DND-41 (cell line): ENCODE measurements at regions not wholly inside any gene's neighbourhood (a gene's known extent, or its start where the extent isn't known, plus 50 kb on each side); places are given as distances from the start of the nearest gene placed in this dataset.

ENCODE experiments used
- ATAC-seq: fragments of 200-7000 bp; cut with Tn5 transposase; 3 replicates; pipeline ENCODE4 v1.9.1; 2021; ENCODE audit warnings: low read depth; ENCODE audit not compliant: insufficient read depth
- DNase-seq: peaks from one replicate; pipeline ENCODE4 v3.0.0-alpha.2; 2020
- H2AFZ ChIP-seq: 2 replicates; pipeline ENCODE4 v1.6.0; 2012; ENCODE audit warnings: low read depth, low read length
- H3K27ac ChIP-seq: 2 replicates; pipeline ENCODE4 v1.5.1; 2012; ENCODE audit warnings: low read length, inconsistent platforms
- H3K27me3 ChIP-seq: fragments of 200-600 bp; sonication (generic); 2 replicates; pipeline ENCODE4 v1.6.0; 2012; ENCODE audit warnings: low read length, mild to moderate bottlenecking, inconsistent platforms; ENCODE audit not compliant: insufficient read depth, poor library complexity
- H3K36me3 ChIP-seq: 2 replicates; pipeline ENCODE4 v1.5.1; 2012; ENCODE audit warnings: low read length, inconsistent platforms; ENCODE audit not compliant: insufficient read depth
- H3K4me1 ChIP-seq: 2 replicates; pipeline ENCODE4 v1.5.1; 2012; ENCODE audit warnings: mild to moderate bottlenecking, low read length; ENCODE audit not compliant: insufficient read depth
- H3K4me2 ChIP-seq: 2 replicates; pipeline ENCODE4 v1.6.0; 2012; ENCODE audit warnings: mild to moderate bottlenecking, moderate library complexity, low read length, inconsistent platforms; ENCODE audit not compliant: insufficient read depth
- H3K4me3 ChIP-seq, 2 experiments: fragments of 200-600 bp in 1 of 2; shearing (Covaris generic) in 1 of 2; 2 replicates each; pipeline ENCODE4 v1.5.1; 2012 to 2016; ENCODE audit warnings: inconsistent platforms in 2 of 2, low read length in 2 of 2, mild to moderate bottlenecking in 2 of 2, low read depth in 1 of 2, moderate library complexity in 1 of 2
- H3K79me2 ChIP-seq: 2 replicates; pipeline ENCODE4 v1.6.0; 2012; ENCODE audit warnings: low read length, inconsistent platforms; ENCODE audit not compliant: insufficient read depth
- H3K9ac ChIP-seq: 2 replicates; pipeline ENCODE4 v1.6.0; 2012; ENCODE audit warnings: low read depth, mild to moderate bottlenecking, inconsistent platforms, low read length, moderate library complexity
- H3K9me3 ChIP-seq: 2 replicates; pipeline ENCODE4 v1.5.1; 2012; ENCODE audit warnings: low read length, moderate library complexity, mild to moderate bottlenecking, inconsistent platforms; ENCODE audit not compliant: insufficient read depth, severe bottlenecking
- H4K20me1 ChIP-seq: 2 replicates; pipeline ENCODE4 v1.6.0; 2012; ENCODE audit warnings: low read length; ENCODE audit not compliant: insufficient read depth
- EZH2 ChIP-seq: IDR thresholded peaks from 3 replicates; pipeline ENCODE4 v1.6.1; 2012; ENCODE audit warnings: borderline replicate concordance, low read depth, mild to moderate bottlenecking, moderate library complexity, low read length, inconsistent platforms; ENCODE audit not compliant: severe bottlenecking
- TF ChIP-seq, protein P1 (sequence below): IDR thresholded peaks from 2 replicates; pipeline ENCODE4 v1.5.1; 2012; ENCODE audit warnings: borderline replicate concordance, low read length, moderate library complexity, mild to moderate bottlenecking; ENCODE audit not compliant: poor library complexity, severe bottlenecking; ENCODE audit errors: extremely low read depth

GRCh38 chr13:33441015-33441414 is 155.5 kb upstream of the STARD13 start:
- no peak overlapping the region for H3K27ac ChIP-seq
- H3K36me3 ChIP-seq = no peaks in the 10 kb centered on the region
- DNase-seq = no peak
- TF ChIP-seq, protein P1, sequence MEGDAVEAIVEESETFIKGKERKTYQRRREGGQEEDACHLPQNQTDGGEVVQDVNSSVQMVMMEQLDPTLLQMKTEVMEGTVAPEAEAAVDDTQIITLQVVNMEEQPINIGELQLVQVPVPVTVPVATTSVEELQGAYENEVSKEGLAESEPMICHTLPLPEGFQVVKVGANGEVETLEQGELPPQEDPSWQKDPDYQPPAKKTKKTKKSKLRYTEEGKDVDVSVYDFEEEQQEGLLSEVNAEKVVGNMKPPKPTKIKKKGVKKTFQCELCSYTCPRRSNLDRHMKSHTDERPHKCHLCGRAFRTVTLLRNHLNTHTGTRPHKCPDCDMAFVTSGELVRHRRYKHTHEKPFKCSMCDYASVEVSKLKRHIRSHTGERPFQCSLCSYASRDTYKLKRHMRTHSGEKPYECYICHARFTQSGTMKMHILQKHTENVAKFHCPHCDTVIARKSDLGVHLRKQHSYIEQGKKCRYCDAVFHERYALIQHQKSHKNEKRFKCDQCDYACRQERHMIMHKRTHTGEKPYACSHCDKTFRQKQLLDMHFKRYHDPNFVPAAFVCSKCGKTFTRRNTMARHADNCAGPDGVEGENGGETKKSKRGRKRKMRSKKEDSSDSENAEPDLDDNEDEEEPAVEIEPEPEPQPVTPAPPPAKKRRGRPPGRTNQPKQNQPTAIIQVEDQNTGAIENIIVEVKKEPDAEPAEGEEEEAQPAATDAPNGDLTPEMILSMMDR = peak; percentile 8
- TF ChIP-seq EZH2 = no peak
- H4K20me1 ChIP-seq = no peaks in the 10 kb centered on the region
- H3K27me3 ChIP-seq = no peaks in the 10 kb centered on the region
- no peak overlapping the region for H3K9ac ChIP-seq
- no peaks in the 10 kb centered on the region for H3K79me2 ChIP-seq
- no peaks in the 10 kb centered on the region for H3K9me3 ChIP-seq
- H3K4me2 ChIP-seq = no peak overlapping the region
- no peak for ATAC-seq
- H3K4me3 ChIP-seq = no peak overlapping the region
- H3K4me1 ChIP-seq = no peaks in the 10 kb centered on the region
- H2AFZ ChIP-seq = no peak overlapping the region

GRCh38 chr13:33445024-33445423 is 159.5 kb upstream of the STARD13 start:
- H3K4me2 ChIP-seq = no peak overlapping the region
- no peak overlapping the region for H3K27ac ChIP-seq
- ATAC-seq (no peak), DNase-seq (no peak)
- no peaks in the 10 kb centered on the region for H3K79me2 ChIP-seq
- H2AFZ ChIP-seq = no peak overlapping the region
- no peaks in the 10 kb centered on the region for H3K27me3 ChIP-seq
- no peak overlapping the region for H3K4me3 ChIP-seq
- H3K4me1 ChIP-seq = no peaks in the 10 kb centered on the region
- H4K20me1 ChIP-seq = no peaks in the 10 kb centered on the region
- TF ChIP-seq, protein P1 = no peak
- no peak for TF ChIP-seq EZH2
- no peaks in the 10 kb centered on the region for H3K36me3 ChIP-seq
- no peaks in the 10 kb centered on the region for H3K9me3 ChIP-seq
- H3K9ac ChIP-seq = no peak overlapping the region

- H3K27ac ChIP-seq = no peak overlapping the region
- H3K4me2 ChIP-seq = no peak overlapping the region
- no peaks in the 10 kb centered on the region for H3K36me3 ChIP-seq
- H3K9ac ChIP-seq = no peak overlapping the region
- H3K79me2 ChIP-seq = no peaks in the 10 kb centered on the region
- DNase-seq = no peak
- no peak for ATAC-seq
- H3K4me3 ChIP-seq = no peak overlapping the region
- no peaks in the 10 kb centered on the region for H3K4me1 ChIP-seq
- no peak overlapping the region for H2AFZ ChIP-seq
- H4K20me1 ChIP-seq = no peaks in the 10 kb centered on the region
- H3K9me3 ChIP-seq = no peaks in the 10 kb centered on the region
- H3K27me3 ChIP-seq = no peaks in the 10 kb centered on the region
- no peak for TF ChIP-seq EZH2
- TF ChIP-seq, protein P1 = no peak
Observed at GRCh38 chr13:33445476-33445875, 159.9 kb upstream of the STARD13 start.
